ENCODE measurements at regions not wholly inside any gene's neighbourhood (a gene's known extent, or its start where the extent isn't known, plus 50 kb on each side); places are given as distances from the start of the nearest gene placed in this dataset.

DNA sequence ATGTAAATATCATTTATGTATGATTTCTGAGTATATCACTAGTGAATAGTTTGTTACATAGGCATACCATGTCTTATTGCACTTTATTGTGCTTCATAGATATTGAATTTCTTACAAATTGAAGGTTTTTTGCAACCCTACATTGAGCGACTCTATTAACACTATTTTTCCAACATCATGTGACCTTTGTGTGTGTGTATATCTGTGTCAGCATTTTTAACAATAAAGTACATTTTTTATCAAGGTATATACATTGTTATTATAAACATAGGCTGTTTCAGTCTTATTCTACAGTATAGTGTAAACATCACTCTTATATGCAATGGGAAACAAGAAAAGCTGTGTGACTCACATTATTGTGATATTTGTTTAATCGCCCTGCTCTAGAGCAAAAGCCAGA lies 1944.9 kb downstream of the TP53TG3F start:
- Histone ChIP-seq H3K9ac (ENCODE audit: control insufficient read depth, extremely low read depth, insufficient read depth, low read length) (no peak overlapping the region), H3K9me3 (ENCODE audit: control insufficient read depth, low read depth, low read length) (no peaks in the 10 kb centered on the region), H3K36me3 (ENCODE audit: control insufficient read depth in 2 of 2, extremely low read depth in 1 of 2, insufficient read depth in 2 of 2, low read length in 2 of 2) (no peaks in the 10 kb centered on the region), H3K27me3 (ENCODE audit: control insufficient read depth, extremely low read depth, insufficient read depth, low read length) (no peaks in the 10 kb centered on the region), H3K27ac (ENCODE audit: control insufficient read depth, insufficient read depth, low read length) (no peak overlapping the region), H3K4me1 (ENCODE audit: control insufficient read depth, extremely low read depth, insufficient read depth, low read length) (no peaks in the 10 kb centered on the region), H3K79me2 (ENCODE audit: control insufficient read depth, insufficient read depth, low read length) (no peaks in the 10 kb centered on the region), H3K9me1 (ENCODE audit: control insufficient read depth, extremely low read depth, insufficient read depth, low read length) (no peaks in the 10 kb centered on the region), H4K20me1 (ENCODE audit: control insufficient read depth, extremely low read depth, insufficient read depth, low read length) (no peaks in the 10 kb centered on the region), H3K4me2 (ENCODE audit: control insufficient read depth, extremely low read depth, insufficient read depth, low read depth, low read length) (no peak overlapping the region), H2AFZ (ENCODE audit: control insufficient read depth, low read length) (no peak overlapping the region), H3K4me3 (ENCODE audit: control insufficient read depth in 2 of 3, extremely low read depth in 1 of 3, insufficient read depth in 2 of 3, low read depth in 1 of 3, low read length in 3 of 3) (no peak overlapping the region)
- dilution Hi-C loops (cut with MboI; ENCODE audit: extremely low pct_ligation_motif_present, low sequenced_read_pairs): no loop called here
- no peak for DNase-seq (ENCODE audit: low read depth, low spot score)
- TF ChIP-seq EZH2 (IDR thresholded peaks at IDR 0.05; ENCODE audit: low read length): no peak
- TF ChIP-seq, protein P1, sequence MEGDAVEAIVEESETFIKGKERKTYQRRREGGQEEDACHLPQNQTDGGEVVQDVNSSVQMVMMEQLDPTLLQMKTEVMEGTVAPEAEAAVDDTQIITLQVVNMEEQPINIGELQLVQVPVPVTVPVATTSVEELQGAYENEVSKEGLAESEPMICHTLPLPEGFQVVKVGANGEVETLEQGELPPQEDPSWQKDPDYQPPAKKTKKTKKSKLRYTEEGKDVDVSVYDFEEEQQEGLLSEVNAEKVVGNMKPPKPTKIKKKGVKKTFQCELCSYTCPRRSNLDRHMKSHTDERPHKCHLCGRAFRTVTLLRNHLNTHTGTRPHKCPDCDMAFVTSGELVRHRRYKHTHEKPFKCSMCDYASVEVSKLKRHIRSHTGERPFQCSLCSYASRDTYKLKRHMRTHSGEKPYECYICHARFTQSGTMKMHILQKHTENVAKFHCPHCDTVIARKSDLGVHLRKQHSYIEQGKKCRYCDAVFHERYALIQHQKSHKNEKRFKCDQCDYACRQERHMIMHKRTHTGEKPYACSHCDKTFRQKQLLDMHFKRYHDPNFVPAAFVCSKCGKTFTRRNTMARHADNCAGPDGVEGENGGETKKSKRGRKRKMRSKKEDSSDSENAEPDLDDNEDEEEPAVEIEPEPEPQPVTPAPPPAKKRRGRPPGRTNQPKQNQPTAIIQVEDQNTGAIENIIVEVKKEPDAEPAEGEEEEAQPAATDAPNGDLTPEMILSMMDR (optimal IDR thresholded peaks at IDR 0.05 in 1 of 3, IDR thresholded peaks at IDR 0.05 in 1 of 3, conservative IDR thresholded peaks at IDR 0.05 in 1 of 3; ENCODE audit: extremely low read depth in 1 of 3, insufficient read depth in 2 of 3, low read length in 3 of 3): no peak
- FAIRE-seq: no peak

DNA sequence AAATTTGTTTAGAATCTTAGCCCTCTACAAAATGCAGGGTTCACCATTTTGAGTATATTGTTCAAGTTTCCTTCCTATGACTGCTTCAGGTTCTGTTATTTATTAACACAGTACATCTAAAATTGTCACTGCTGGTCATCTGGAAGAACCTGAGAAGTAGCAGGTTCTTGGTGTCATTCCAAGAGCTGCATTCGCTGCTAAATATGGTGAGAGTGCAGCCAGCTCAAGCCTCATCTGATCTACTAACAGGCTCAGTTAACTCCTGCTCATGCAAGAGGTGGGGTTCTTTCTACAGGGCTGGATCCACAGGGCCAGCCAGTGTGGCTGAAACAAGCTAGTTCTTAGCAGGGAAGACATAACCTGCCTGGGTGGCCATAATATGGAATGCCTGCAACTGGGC lies 1946.1 kb downstream of the TP53TG3F start:
- FAIRE-seq (no peak), DNase-seq (ENCODE audit: low read depth, low spot score) (no peak)
- Histone ChIP-seq H3K27me3 (ENCODE audit: control insufficient read depth, extremely low read depth, insufficient read depth, low read length) (no peaks in the 10 kb centered on the region), H3K4me3 (ENCODE audit: control insufficient read depth in 2 of 3, extremely low read depth in 1 of 3, insufficient read depth in 2 of 3, low read depth in 1 of 3, low read length in 3 of 3) (no peak overlapping the region), H3K9me3 (ENCODE audit: control insufficient read depth, low read depth, low read length) (no peaks in the 10 kb centered on the region), H3K4me2 (ENCODE audit: control insufficient read depth, extremely low read depth, insufficient read depth, low read depth, low read length) (no peak overlapping the region), H4K20me1 (ENCODE audit: control insufficient read depth, extremely low read depth, insufficient read depth, low read length) (no peaks in the 10 kb centered on the region), H3K79me2 (ENCODE audit: control insufficient read depth, insufficient read depth, low read length) (no peaks in the 10 kb centered on the region), H3K9me1 (ENCODE audit: control insufficient read depth, extremely low read depth, insufficient read depth, low read length) (no peaks in the 10 kb centered on the region), H3K4me1 (ENCODE audit: control insufficient read depth, extremely low read depth, insufficient read depth, low read length) (no peaks in the 10 kb centered on the region), H3K36me3 (ENCODE audit: control insufficient read depth in 2 of 2, extremely low read depth in 1 of 2, insufficient read depth in 2 of 2, low read length in 2 of 2) (no peaks in the 10 kb centered on the region), H2AFZ (ENCODE audit: control insufficient read depth, low read length) (no peak overlapping the region), H3K9ac (ENCODE audit: control insufficient read depth, extremely low read depth, insufficient read depth, low read length) (no peak overlapping the region), H3K27ac (ENCODE audit: control insufficient read depth, insufficient read depth, low read length) (no peak overlapping the region)
- TF ChIP-seq, protein P1 (optimal IDR thresholded peaks at IDR 0.05 in 1 of 3, IDR thresholded peaks at IDR 0.05 in 1 of 3, conservative IDR thresholded peaks at IDR 0.05 in 1 of 3; ENCODE audit: extremely low read depth in 1 of 3, insufficient read depth in 2 of 3, low read length in 3 of 3): no peak
- no peak for TF ChIP-seq EZH2 (IDR thresholded peaks at IDR 0.05; ENCODE audit: low read length)
- dilution Hi-C loops (cut with MboI; ENCODE audit: extremely low pct_ligation_motif_present, low sequenced_read_pairs): no loop called here

Measured in keratinocyte (primary cell).